ENCODE measurements at regions not wholly inside any gene's neighbourhood (a gene's known extent, or its start where the extent isn't known, plus 50 kb on each side); places are given as distances from the start of the nearest gene placed in this dataset.

DNA sequence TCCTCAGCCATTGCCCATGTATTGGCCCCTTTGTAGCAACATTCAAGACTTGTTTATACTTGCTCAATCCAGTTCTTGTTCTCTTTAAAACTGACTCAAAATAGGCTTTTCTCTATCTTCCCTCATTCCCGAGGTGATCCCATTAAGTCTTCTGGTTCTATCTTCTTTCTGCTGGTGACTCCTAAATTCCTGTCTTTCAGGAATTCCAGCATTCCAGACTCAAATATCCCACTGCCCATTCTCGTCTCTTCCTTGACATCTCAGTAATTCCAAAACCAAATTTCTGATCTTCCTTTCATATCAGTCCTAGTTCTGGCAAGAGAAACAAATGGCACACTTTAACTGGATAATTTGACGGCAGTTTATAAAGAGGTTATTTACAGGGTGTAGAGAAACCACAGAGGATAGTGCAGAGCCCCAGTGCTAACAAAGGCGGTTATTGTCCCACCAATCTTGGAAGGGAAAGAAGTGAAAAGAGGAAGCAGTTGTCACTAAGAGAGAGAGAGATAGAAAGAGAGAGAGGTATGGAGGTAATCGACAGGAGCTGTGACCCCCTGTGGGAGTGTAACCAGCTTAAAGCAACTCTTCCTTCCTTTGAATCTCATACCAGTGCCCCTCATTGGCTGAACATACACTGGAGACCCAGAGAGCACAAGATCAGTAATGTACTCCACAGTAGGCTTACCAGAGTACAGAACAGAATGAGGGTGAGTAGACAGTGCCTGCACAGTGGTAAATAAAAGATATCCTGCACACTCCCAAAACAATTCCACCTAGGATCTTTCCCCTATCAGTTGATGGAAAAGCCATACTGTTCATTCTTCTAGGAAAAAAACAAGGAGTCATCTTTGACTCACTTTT, 177.6 kb upstream of the LMNTD1 start:
- TF ChIP-seq YY1 (IDR thresholded peaks at IDR 0.05; ENCODE audit: insufficient read depth, insufficient read length), result no peak
- no peak for TF ChIP-seq ZNF274 (IDR thresholded peaks at IDR 0.05; ENCODE audit: low read depth, low read length)
- no peak for TF ChIP-seq SUZ12 (IDR thresholded peaks at IDR 0.05; ENCODE audit: extremely low read depth, insufficient read depth, insufficient read length)
